ENCODE measurements at regions not wholly inside any gene's neighbourhood (a gene's known extent, or its start where the extent isn't known, plus 50 kb on each side); places are given as distances from the start of the nearest gene placed in this dataset.
A peak's percentile ranks its signal among the peaks of the same experiment; 100 is the strongest.
"Not testable (repeated sequence)": the region's sequence is repeated elsewhere in the genome, so short reads cannot be mapped to it uniquely, and the experiment has no call there.

DNA sequence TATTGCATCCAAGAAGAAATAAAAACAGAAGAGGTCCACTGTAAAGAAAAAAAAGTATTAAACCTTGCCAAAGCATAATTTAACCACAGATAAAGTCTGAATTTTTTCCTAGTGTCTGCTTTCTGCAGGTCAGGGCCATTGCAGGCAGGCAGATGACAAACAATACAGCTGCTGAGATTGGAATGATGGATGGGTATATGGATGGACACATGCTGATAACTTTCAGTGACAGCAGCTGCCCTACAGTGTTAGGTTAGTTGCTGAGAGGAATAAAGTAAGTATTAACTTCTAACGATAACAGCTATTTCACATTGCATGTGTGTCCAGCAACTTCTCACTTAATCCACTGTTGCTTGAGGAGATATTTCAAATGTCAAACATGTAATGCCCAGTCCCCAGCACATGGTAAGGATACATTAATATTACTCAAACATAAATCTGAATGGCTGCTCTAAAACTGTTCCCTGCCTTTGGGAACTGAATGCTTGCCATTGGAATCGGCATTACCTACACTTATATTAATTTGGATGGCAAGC lies 515.3 kb downstream of the RMST start:
- ATAC-seq (no peak), DNase-seq (ENCODE audit: low spot score) (no peak)

- no peak for ATAC-seq
Measured at GRCh38 chr12:97982684-97983083, 520.1 kb downstream of the RMST start.

DNA sequence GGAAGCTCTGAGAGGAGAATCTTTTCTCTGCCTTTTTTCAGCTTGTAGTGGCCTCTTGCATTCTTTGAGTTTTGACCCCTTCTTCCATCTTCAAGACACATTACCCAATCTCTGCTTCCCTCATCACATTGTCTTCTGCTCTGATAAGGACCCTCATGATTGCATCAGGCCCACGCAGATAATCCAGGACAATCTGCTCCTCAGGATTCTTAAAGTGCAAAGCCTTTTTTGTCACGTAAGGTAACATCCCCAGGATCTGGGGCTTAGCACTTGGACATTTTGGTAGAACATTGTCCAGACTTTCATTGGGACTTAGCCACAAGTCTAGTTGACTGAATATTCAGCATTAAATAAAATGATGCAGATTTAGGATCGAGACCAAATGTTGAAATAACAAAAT lies 521.2 kb downstream of the RMST start:
- DNase-seq (ENCODE audit: low spot score) (no peak), ATAC-seq (no peak)

More at GRCh38 chr12:97982684-97983083, 520.1 kb downstream of the RMST start:
- no peak for DNase-seq (ENCODE audit: low spot score)

GRCh38 chr12:97984436-97984835 lies 521.8 kb downstream of the RMST start:
- DNase-seq (ENCODE audit: low spot score) (no peak), ATAC-seq (no peak)

- no peak for DNase-seq (ENCODE audit: low spot score)
- no peak for ATAC-seq
Measured at GRCh38 chr12:97984974-97985580, 522.5 kb downstream of the RMST start.

DNA sequence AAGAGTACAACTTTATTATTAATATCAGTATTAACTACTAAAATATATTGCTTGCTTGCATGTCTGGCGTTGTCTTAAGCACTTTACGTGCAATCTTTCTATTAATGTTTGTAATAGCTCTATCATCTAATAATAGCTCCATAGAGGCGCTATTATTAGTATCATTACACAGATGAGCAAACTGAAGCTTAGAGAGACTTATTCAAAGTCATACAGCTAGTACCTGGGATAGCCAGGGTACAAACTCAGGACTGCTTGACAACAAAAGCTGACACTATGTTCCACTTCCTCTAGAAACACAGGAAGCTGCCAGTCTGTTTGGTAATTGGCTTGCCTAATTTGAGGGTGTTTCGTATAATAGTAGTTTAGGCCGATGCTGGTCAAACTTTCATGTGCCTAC lies 523.2 kb downstream of the RMST start:
- DNase-seq (ENCODE audit: low spot score) (no peak), ATAC-seq (no peak)

- ATAC-seq; DNase-seq (ENCODE audit: low spot score): not testable (repeated sequence)
Measured at GRCh38 chr12:97988588-97988987, 526.0 kb downstream of the RMST start.

DNA sequence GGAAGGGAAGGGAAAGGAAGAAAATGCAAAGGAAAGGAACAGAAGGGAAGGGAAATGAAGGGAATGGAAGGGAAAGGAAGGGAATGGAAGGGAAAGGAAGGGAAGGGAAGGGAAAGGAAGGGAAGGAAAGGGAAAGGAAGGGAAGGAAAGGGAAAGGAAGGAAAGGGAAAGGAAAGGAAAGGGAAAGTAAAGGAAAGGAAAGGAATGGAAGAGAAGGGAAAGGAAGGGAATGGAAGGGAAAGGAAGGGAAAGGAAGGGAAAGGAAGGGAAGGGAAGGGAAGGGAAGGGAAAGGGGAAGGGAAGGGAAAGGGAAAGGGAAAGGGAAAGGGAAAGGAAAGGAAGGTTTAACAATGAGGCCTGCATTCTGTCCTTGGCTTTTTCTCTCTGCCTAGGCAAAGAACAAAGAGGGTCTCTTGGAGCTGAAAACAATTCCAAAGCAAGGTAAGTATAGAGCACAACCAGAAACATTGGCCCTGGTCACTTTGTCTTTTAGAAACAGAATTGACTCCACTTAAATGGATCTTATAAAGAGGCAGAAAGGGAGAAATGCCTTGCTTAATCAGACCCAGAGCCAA lies 525.9 kb upstream of the TMPO start:
- ATAC-seq: no peak

GRCh38 chr12:97994746-97995484 lies 520.5 kb upstream of the TMPO start:
- DNase-seq (ENCODE audit: low spot score) (no peak), ATAC-seq (no peak)

More for the DNA sequence above, 525.9 kb upstream of the TMPO start:
- no peak for DNase-seq (ENCODE audit: low spot score)

GRCh38 chr12:97995559-97995958 lies 519.8 kb upstream of the TMPO start:
- no peak for ATAC-seq
- no peak for DNase-seq (ENCODE audit: low spot score)

DNA sequence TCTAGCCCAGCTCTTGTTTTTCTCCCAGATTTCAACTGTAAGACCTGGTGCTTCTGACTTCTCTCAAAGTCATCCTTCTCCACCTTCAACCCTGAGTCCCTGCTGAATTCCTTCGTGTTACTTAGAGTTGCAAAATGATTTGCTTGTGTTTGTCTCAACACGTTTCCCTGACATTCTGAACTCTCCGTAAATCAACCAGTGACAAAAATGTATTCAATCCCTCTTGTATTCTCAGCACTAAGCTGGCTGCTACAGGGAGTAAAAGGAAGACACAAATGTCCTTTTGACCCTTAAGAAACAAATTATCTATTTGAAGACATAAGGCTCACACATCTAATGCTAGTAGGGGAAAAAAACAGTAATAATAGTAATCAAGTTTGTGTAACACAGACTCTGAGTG lies 514.0 kb upstream of the TMPO start:
- no peak for DNase-seq (ENCODE audit: low spot score)
- no peak for ATAC-seq

GRCh38 chr12:98002887-98003493 lies 512.4 kb upstream of the TMPO start:
- DNase-seq (ENCODE audit: low spot score): no peak
- peak; percentile 70 for ATAC-seq

GRCh38 chr12:98007963-98008362 lies 507.4 kb upstream of the TMPO start:
- ATAC-seq (no peak), DNase-seq (ENCODE audit: low spot score) (no peak)

DNA sequence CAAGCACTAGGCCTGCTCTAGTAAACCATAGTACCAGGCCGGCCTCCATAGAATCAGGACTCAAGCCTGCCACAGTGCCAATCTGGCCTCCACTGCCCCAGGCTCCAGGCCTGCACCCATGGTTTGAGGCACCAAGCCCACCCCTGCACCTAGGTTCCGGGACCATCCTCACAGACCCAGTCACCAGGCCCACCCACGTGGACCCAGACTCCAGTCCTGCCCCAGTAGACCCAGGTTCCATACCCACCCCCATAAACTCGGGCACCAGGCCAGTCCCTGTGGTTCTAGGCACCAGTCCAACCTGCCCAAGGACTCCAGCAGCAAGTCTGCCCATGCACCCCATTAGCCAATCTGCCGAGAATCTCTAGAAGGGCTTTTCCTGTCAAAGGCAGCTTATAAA lies 501.8 kb upstream of the TMPO start:
- no peak for DNase-seq (ENCODE audit: low spot score)
- ATAC-seq: no peak

GRCh38 chr12:98018836-98019235 lies 496.6 kb upstream of the TMPO start:
- DNase-seq (ENCODE audit: low spot score): no peak
- peak; percentile 40 for ATAC-seq

- ATAC-seq (no peak), DNase-seq (ENCODE audit: low spot score) (no peak)
Measured at GRCh38 chr12:98020376-98020775, 495.0 kb upstream of the TMPO start.

GRCh38 chr12:98022961-98023360 lies 492.4 kb upstream of the TMPO start:
- no peak for DNase-seq (ENCODE audit: low spot score)
- no peak for ATAC-seq

DNA sequence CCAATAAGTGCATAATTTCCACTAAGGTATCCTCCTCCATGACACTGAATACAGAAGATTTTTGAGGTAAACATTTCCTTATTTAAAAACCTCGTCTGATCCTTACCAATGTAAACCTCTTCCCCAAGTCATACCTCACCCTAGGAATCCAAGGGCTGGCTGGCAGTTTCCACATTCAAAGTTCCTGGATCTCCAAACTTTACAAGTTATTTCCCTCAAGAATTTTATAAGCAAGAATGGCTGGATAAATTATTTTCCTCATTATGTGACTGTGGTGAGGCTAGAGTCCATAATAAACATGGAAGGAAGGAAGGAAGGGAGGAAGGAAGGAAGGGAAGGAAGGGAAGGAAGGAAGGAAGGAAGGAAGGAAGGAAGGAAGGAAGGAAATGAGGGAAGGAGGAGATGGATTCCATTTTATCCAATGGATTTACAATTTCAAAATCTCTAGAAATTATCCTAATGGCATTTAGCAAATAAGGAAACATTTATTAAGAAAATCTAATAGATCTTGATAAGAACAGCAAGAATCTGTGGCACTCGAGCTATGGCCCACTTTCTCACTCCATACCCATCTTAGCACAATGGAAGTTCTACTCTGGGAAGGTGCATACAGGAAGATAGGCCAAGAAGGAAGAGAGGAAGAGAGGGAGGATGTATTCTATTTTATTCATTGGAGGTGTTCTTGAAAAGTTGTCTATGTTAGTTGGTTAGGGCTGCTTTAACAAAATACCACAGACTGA lies 477.8 kb upstream of the TMPO start:
- DNase-seq (ENCODE audit: low spot score): no peak

DNA sequence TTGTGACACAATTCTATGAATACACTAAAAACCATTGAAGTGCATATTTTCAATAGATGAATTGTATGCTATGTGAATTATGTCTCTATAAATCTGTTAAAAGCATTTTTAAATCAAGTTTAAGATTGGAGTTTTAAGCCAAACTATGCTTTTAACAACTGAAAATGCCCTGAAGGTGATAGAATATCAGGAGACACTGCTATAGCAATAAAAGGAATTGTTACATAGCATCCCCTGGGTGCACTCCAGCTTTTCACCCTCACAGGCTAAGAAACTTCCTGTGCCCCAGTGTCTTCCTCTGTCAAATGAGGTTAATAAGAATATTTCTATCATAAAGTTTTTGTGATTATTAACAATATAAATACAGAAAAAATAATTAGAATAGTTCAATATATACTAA lies 472.7 kb upstream of the TMPO start:
- no peak for DNase-seq (ENCODE audit: low spot score)
- ATAC-seq: no peak

More for the DNA sequence above, 477.8 kb upstream of the TMPO start:
- ATAC-seq: no peak

DNA sequence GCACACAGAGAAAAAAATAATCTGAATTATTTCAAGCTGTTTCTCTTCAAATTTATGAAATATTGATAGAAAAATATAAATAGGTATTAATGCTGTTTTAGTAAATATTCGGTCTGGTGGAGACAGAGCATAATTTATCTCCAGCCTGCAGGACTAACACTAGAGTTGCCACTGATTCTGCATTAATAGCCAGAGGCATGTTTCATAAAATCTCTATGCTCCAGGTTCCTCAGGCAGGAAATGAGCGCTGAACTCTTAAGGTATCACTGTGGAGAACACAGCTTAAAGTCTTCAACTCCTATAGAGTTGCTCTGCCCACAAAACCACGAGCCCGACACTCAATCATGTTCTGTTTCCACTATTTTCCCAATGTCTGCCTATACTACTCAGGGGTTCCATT lies 470.0 kb upstream of the TMPO start:
- ATAC-seq (no peak), DNase-seq (ENCODE audit: low spot score) (no peak)

DNA sequence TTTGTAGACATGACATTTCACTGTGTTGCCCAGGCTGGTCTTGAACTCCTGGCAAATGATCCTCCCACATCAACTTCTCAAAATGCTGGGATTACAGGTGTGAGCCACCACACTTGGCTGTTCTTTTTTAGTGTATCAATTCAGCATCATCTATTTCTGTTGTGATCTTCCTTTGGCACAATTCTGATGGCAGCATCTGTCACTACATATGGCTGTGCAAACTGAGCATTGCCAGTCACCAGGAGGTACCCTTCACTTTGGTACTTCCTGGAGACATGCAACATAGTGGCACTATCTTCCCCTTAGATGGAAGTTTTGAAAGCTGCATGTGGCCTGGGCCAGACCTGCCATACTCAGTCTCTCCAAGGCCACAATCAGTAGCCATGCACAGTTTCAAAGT lies 467.1 kb upstream of the TMPO start:
- DNase-seq (ENCODE audit: low spot score) (no peak), ATAC-seq (no peak)
